GM12878 (cell line): ENCODE measurements at regions not wholly inside any gene's neighbourhood (a gene's known extent, or its start where the extent isn't known, plus 50 kb on each side); places are given as distances from the start of the nearest gene placed in this dataset.
A peak's percentile ranks its signal among the peaks of the same experiment; 100 is the strongest.

Source experiments
- ATAC-seq: fragments of 200-7000 bp; cut with Tn5 transposase; 3 replicates; pipeline ENCODE4 v1.9.1; 2020; ENCODE audit warnings: mild to moderate bottlenecking, moderate library complexity
- BruUV-seq: library from RNA; stranded (reverse); fragments of 400-500 nt; replicated peaks from 2 replicates; lab custom pipeline; 2021; lab: Mats Ljungman, UMichigan
- CTCF ChIA-PET: fragments of 300-600 bp; sonication (Branson Sonifier 250); formaldehyde crosslinking; extraction: SDS; loops from one replicate; lab custom pipeline; 2021; ENCODE audit warnings: inconsistent platforms; lab: Yijun Ruan, JAX
- POLR2A ChIA-PET: fragments of 350-600 bp; formaldehyde crosslinking; extraction: SDS; loops from one replicate; lab custom pipeline; 2021; ENCODE audit warnings: inconsistent platforms; lab: Charles Lee
- RAD21 ChIA-PET: fragments of 300-600 bp; sonication (Branson Sonifier 250); formaldehyde crosslinking; loops from one replicate; lab custom pipeline; 2023; ENCODE audit warnings: antibody characterized with exemption; ENCODE audit not compliant: unreplicated experiment; lab: Charles Lee
- SMC1A ChIA-PET: fragments of 300-600 bp; sonication (Branson Sonifier 250); formaldehyde crosslinking; loops from one replicate; lab custom pipeline; 2023; ENCODE audit not compliant: unreplicated experiment, uncharacterized antibody; lab: Charles Lee
- DNase-seq: peaks from one replicate; pipeline ENCODE4 v3.0.0-alpha.2; 2011; ENCODE audit warnings: low read depth, low spot score
- FAIRE-seq: peaks from 3 replicates; lab custom pipeline; 2011; peaks lifted over from hg19 to GRCh38; lab: Jason Lieb, UNC
- H2AFZ ChIP-seq: 2 replicates; pipeline ENCODE4 v1.6.0; 2011; ENCODE audit warnings: low read depth, low read length, control low read depth; ENCODE audit not compliant: control insufficient read depth
- H3K27ac ChIP-seq: 2 replicates; pipeline ENCODE4 v1.5.1; 2011; ENCODE audit warnings: control low read depth; ENCODE audit not compliant: control insufficient read depth, insufficient read depth
- H3K27me3 ChIP-seq, 2 experiments: replicated peaks in 1 of 2; 2 replicates each; pipeline versions ENCODE4 v1.6.0 to v1.6.1; 2011; ENCODE audit warnings: low read length in 1 of 2; ENCODE audit not compliant: control insufficient read depth in 2 of 2, insufficient read depth in 2 of 2
- H3K36me3 ChIP-seq, 2 experiments: 2 replicates each; pipeline ENCODE4 v1.5.1; 2011; ENCODE audit warnings: low read length in 1 of 2; ENCODE audit not compliant: control insufficient read depth in 2 of 2, insufficient read depth in 2 of 2
- H3K4me1 ChIP-seq: 2 replicates; pipeline ENCODE4 v1.6.1; 2011; ENCODE audit warnings: mild to moderate bottlenecking, low read length, moderate library complexity, mixed read lengths; ENCODE audit not compliant: control insufficient read depth, insufficient read depth
- H3K4me2 ChIP-seq: 2 replicates; pipeline ENCODE4 v1.6.0; 2011; ENCODE audit warnings: control low read depth; ENCODE audit not compliant: control insufficient read depth, insufficient read depth
- H3K4me3 ChIP-seq: fragments of 200-600 bp; sonication (generic); 2 replicates; pipeline ENCODE4 v1.5.1; 2016
- H3K79me2 ChIP-seq: 2 replicates; pipeline ENCODE4 v1.6.0; 2011; ENCODE audit warnings: low read length; ENCODE audit not compliant: control insufficient read depth, insufficient read depth
- H3K9ac ChIP-seq: 2 replicates; pipeline ENCODE4 v1.8.0; 2011; ENCODE audit warnings: low read length, control low read depth, mixed read lengths; ENCODE audit not compliant: control insufficient read depth, insufficient read depth
- H3K9me3 ChIP-seq: replicated peaks from 3 replicates; pipeline ENCODE4 v1.5.1; 2011; ENCODE audit warnings: mild to moderate bottlenecking, low read length; ENCODE audit not compliant: control insufficient read depth, insufficient read depth
- H4K20me1 ChIP-seq: 2 replicates; pipeline ENCODE4 v1.6.0; 2011; ENCODE audit not compliant: control insufficient read depth, insufficient read depth
- ASH2L ChIP-seq: fragments of 300-600, 200-600 bp; sonication (generic); IDR thresholded peaks from 2 replicates; pipeline ENCODE4 v1.6.1; 2017; ENCODE audit warnings: low read depth, mild to moderate bottlenecking, borderline replicate concordance
- CREB1 ChIP-seq: IDR thresholded peaks from 2 replicates; pipeline ENCODE4 v1.6.1; 2012; ENCODE audit warnings: low read depth, mild to moderate bottlenecking, inconsistent platforms
- CREM ChIP-seq: IDR thresholded peaks from 2 replicates; pipeline ENCODE4 v1.6.1; 2014; ENCODE audit warnings: antibody characterized with exemption, low read depth
- E2F4 ChIP-seq: IDR thresholded peaks from 2 replicates; pipeline ENCODE4 v1.6.1; 2012; ENCODE audit warnings: low read depth, low read length, improper control_type of control experiment
- ETV6 ChIP-seq, 2 experiments: fragments of 450-650 bp in 1 of 2; IDR thresholded peaks in 1 of 2; conservative IDR thresholded peaks in 1 of 2; 2 replicates each; pipeline ENCODE4 v1.6.1; 2014; ENCODE audit warnings: antibody characterized with exemption in 1 of 2, borderline replicate concordance in 1 of 2, low read depth in 1 of 2, mild to moderate bottlenecking in 1 of 2, moderate library complexity in 1 of 2
- FOXM1 ChIP-seq: IDR thresholded peaks from 2 replicates; pipeline ENCODE4 v1.6.1; 2012; ENCODE audit warnings: low read depth, mild to moderate bottlenecking, inconsistent platforms, low read length, moderate library complexity
- GABPA ChIP-seq: IDR thresholded peaks from 2 replicates; pipeline ENCODE4 v1.6.1; 2014; ENCODE audit warnings: antibody characterized with exemption, low read depth, mild to moderate bottlenecking, inconsistent platforms
- HDAC2 ChIP-seq: fragments of 200-600 bp; sonication (generic); IDR thresholded peaks from 2 replicates; pipeline ENCODE4 v1.6.1; 2017
- JUNB ChIP-seq: IDR thresholded peaks from 2 replicates; pipeline ENCODE4 v1.6.1; 2016; ENCODE audit warnings: antibody characterized with exemption, mild to moderate bottlenecking
- KAT2A ChIP-seq: conservative IDR thresholded peaks from 2 replicates; pipeline ENCODE4 v1.6.1; 2011; ENCODE audit warnings: low read depth, low read length; ENCODE audit not compliant: control insufficient read depth
- MEF2B ChIP-seq: fragments of 450-650 bp; IDR thresholded peaks from 2 replicates; pipeline ENCODE4 v1.6.1; 2018; ENCODE audit warnings: mild to moderate bottlenecking, moderate library complexity; ENCODE audit not compliant: partially characterized antibody, poor library complexity, severe bottlenecking
- MTA2 ChIP-seq: fragments of 450-650 bp; IDR thresholded peaks from 2 replicates; pipeline ENCODE4 v1.6.1; 2016; ENCODE audit warnings: low read depth, mild to moderate bottlenecking, moderate library complexity
- MTA3 ChIP-seq: IDR thresholded peaks from 2 replicates; pipeline ENCODE4 v1.6.1; 2012; ENCODE audit warnings: low read length, inconsistent platforms, borderline replicate concordance
- PAX8 ChIP-seq: fragments of 450-650 bp; IDR thresholded peaks from 2 replicates; pipeline ENCODE4 v1.6.1; 2017; ENCODE audit warnings: mild to moderate bottlenecking, moderate library complexity
- RAD51 ChIP-seq: fragments of 450-650 bp; IDR thresholded peaks from 2 replicates; pipeline ENCODE4 v1.6.1; 2016; ENCODE audit warnings: moderate library complexity, mild to moderate bottlenecking, inconsistent platforms
- SRF ChIP-seq, 2 experiments: IDR thresholded peaks; 2 replicates each; pipeline ENCODE4 v1.6.1; 2011; ENCODE audit warnings: low read depth in 2 of 2, low read length in 2 of 2, mild to moderate bottlenecking in 1 of 2, moderate library complexity in 1 of 2
- STAT3 ChIP-seq: IDR thresholded peaks from 2 replicates; pipeline ENCODE4 v1.6.1; 2011; ENCODE audit warnings: low read depth, low read length, improper control_type of control experiment
- SUPT20H ChIP-seq: IDR thresholded peaks from 2 replicates; pipeline ENCODE4 v1.6.1; 2011; ENCODE audit warnings: low read depth, mild to moderate bottlenecking, low read length, moderate library complexity, borderline replicate concordance; ENCODE audit not compliant: control insufficient read depth
- TBL1XR1 ChIP-seq: IDR thresholded peaks from 2 replicates; pipeline ENCODE4 v1.6.1; 2012; ENCODE audit warnings: low read depth, low read length, improper control_type of control experiment
- TCF3 ChIP-seq: IDR thresholded peaks from 2 replicates; pipeline ENCODE4 v1.6.1; 2012; ENCODE audit warnings: low read depth, mild to moderate bottlenecking, low read length, borderline replicate concordance; ENCODE audit not compliant: insufficient read depth
- TCF7 ChIP-seq: IDR thresholded peaks from 2 replicates; pipeline ENCODE4 v1.6.1; 2014; ENCODE audit warnings: antibody characterized with exemption, borderline replicate concordance
- USF1 ChIP-seq: IDR thresholded peaks from 2 replicates; pipeline ENCODE4 v1.6.1; 2011; ENCODE audit warnings: borderline replicate concordance, low read depth, mild to moderate bottlenecking, moderate library complexity, mixed read lengths, low read length; ENCODE audit not compliant: insufficient read depth; ENCODE audit errors: extremely low read length
- ZNF207 ChIP-seq: fragments of 450-650 bp; IDR thresholded peaks from 2 replicates; pipeline ENCODE4 v1.6.1; 2014; ENCODE audit warnings: antibody characterized with exemption, mild to moderate bottlenecking, borderline replicate concordance
- WGBS: methylation state at CpG from one replicate; pipeline ENCODE4 v1.1.6; 2016; ENCODE audit warnings: low lambda C conversion rate; ENCODE audit not compliant: insufficient replicate concordance, insufficient coverage; ENCODE audit errors: missing lambda C conversion rate; 5-methylcytosine and 5-hydroxymethylcytosine counted together
- in situ Hi-C: fragments of 300-500 bp; cut with MboI; formaldehyde crosslinking; loops from 9 replicates; pipeline ENCODE4 v1.14.3; 2018; ENCODE audit warnings: mixed read lengths
- intact Hi-C: fragments of 100-400 bp; cut with micrococcal nuclease; formaldehyde crosslinking; loops from one replicate; pipeline ENCODE4 v1.14.2; 2022; ENCODE audit not compliant: unreplicated experiment

GRCh38 chr12:31896514-31897039, 62.6 kb upstream of the RESF1 start:
- peak overlapping the region; percentile 82 for H3K4me2 ChIP-seq
- peak; percentile 98 for FAIRE-seq
- TF ChIP-seq FOXM1 (peak; percentile 97), ASH2L (no peak), HDAC2 (no peak), JUNB (peak; percentile 92), KAT2A (no peak), GABPA (peak; percentile 73), MTA3 (peak; percentile 88; the same call in 1 of the 2 replicates), RAD51 (peak; percentile 54; the same call in 1 of the 2 replicates), PAX8 (no peak), CREB1 (peak; percentile 77), STAT3 (peak; percentile 21; the same call in 1 of the 2 replicates), E2F4 (no peak), MEF2B (peak; percentile 63), USF1 (no peak), SRF (IDR thresholded peaks at IDR 0.05; ENCODE audit: low read depth in 2 of 2, low read length in 2 of 2) (no peak), TCF7 (peak; percentile 58; the same call in 1 of the 2 replicates), ETV6 (conservative IDR thresholded peaks at IDR 0.05 in 1 of 2, IDR thresholded peaks at IDR 0.05 in 1 of 2; ENCODE audit: borderline replicate concordance in 1 of 2, low read depth in 1 of 2) (peak in 1 of 2 experiments; percentile 98; a peak in 2 of 4 replicates), TBL1XR1 (peak; percentile 37; the same call in 1 of the 2 replicates), SUPT20H (no peak), MTA2 (peak; percentile 91), ZNF207 (no peak), CREM (peak; percentile 87), TCF3 (peak; percentile 99)

More at GRCh38 chr12:31896514-31897039, 62.6 kb upstream of the RESF1 start:
- intact Hi-C loops: loop anchor here (1.0 to 10.0 kb wide), 5 partner anchors 63 to 214 kb away; partner anchors contain the start of genes AMN1 and RESF1
- 0% methylated on average over 6 of the region's 6 CpGs for WGBS
- SMC1A ChIA-PET: interaction anchor here (0.7 to 4.4 kb wide), 18 partner anchors 10 to 214 kb away, joined by 3 to 25 read pairs (median 4); no protein-coding TSS in a partner anchor
- H3K4me1 ChIP-seq: peaks cover 21% of the 10 kb centered on the region
- DNase-seq: peak; percentile 99
- ATAC-seq: peak; percentile 99
- H2AFZ ChIP-seq: 0 out of 2 replicates have a peak overlapping the region, but pooled peaks have one; percentile 33
- H3K27me3 ChIP-seq: no peaks in the 10 kb centered on the region
- in situ Hi-C loops: no loop called here
- BruUV-seq: no TSS peak
- POLR2A ChIA-PET: interaction anchor here (0.7 to 1.2 kb wide), 3 partner anchors 50 to 172 kb away, joined by 3 to 5 read pairs (median 3); no protein-coding TSS in a partner anchor
- H3K9me3 ChIP-seq: peaks cover 38% of the 10 kb centered on the region
- H3K9ac ChIP-seq: peak overlapping the region; percentile 57
- no peak overlapping the region for H3K4me3 ChIP-seq
- no peaks in the 10 kb centered on the region for H3K79me2 ChIP-seq
- CTCF ChIA-PET: interaction anchor here (0.7 to 2.4 kb wide), 7 partner anchors 14 to 154 kb away, joined by 3 to 7 read pairs (median 4); no protein-coding TSS in a partner anchor
- H4K20me1 ChIP-seq: no peaks in the 10 kb centered on the region
- no peaks in the 10 kb centered on the region for H3K36me3 ChIP-seq
- peak overlapping the region; percentile 98 for H3K27ac ChIP-seq
- RAD21 ChIA-PET: interaction anchor here (0.6 to 3.4 kb wide), 7 partner anchors 64 to 243 kb away, joined by 3 to 19 read pairs (median 4); partner anchors contain the start of gene RESF1
